ENCODE measurements at regions not wholly inside any gene's neighbourhood (a gene's known extent, or its start where the extent isn't known, plus 50 kb on each side); places are given as distances from the start of the nearest gene placed in this dataset.
"Not testable (repeated sequence)": the region's sequence is repeated elsewhere in the genome, so short reads cannot be mapped to it uniquely, and the experiment has no call there.

GRCh38 chr2:91566611-91567010 lies 2875.1 kb downstream of the RPIA start:
- DNase-seq (ENCODE audit: low spot score): peak; percentile 67
- intact Hi-C loops (cut with DNase I): not testable (repeated sequence)

- DNase-seq (ENCODE audit: low spot score): peak; percentile 67
- intact Hi-C loops (cut with DNase I): not testable (repeated sequence)
These were observed 2876.3 kb downstream of the RPIA start for GRCh38 chr2:91567546-91568335.

DNA sequence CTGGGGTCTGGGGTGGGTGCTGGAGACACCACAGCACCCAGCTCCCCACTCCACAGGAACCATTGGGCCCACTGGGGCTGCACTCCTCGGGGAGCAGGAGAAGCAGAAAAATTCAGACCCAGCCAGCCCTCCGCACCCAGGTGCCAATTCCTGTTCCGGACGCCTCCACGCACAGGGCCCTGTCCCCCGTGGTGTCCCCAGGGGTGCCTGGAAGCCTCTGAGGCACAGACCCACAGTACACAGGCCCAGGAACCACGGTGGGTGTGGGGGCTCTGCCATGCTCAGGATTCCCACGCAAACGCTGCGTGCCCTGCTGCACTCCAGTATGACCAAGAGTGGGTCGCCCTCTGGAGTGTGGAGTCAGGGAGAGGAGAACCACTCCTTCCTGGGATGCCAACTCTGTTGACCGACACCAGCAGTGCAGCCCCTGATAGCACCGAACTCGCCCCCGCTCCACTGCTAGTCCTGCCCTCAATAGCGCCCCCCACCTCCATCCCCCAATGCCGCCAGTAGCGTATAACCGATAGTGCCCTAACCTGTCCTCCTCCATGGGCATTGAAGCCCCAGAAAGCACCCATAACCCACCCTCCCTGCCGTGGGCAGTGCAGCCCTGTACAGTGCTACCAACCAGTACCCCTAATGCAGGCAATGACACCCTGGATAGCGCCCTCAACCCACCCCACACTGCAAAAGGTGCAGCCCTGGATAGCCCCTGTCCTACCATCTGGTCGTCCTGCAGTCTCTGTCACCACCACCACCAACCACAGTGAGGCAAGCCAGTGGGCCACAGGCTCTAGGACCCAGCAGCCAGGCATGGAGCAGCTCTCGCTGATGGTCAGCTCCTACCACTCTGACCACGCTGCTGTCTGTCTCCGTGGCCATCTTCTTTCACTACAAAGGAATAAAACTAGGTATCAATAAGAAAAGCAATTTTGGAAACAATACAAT lies 2877.2 kb downstream of the RPIA start:
- intact Hi-C loops (cut with DNase I): not testable (repeated sequence)
- peak; percentile 68 for DNase-seq (ENCODE audit: low spot score)

DNA sequence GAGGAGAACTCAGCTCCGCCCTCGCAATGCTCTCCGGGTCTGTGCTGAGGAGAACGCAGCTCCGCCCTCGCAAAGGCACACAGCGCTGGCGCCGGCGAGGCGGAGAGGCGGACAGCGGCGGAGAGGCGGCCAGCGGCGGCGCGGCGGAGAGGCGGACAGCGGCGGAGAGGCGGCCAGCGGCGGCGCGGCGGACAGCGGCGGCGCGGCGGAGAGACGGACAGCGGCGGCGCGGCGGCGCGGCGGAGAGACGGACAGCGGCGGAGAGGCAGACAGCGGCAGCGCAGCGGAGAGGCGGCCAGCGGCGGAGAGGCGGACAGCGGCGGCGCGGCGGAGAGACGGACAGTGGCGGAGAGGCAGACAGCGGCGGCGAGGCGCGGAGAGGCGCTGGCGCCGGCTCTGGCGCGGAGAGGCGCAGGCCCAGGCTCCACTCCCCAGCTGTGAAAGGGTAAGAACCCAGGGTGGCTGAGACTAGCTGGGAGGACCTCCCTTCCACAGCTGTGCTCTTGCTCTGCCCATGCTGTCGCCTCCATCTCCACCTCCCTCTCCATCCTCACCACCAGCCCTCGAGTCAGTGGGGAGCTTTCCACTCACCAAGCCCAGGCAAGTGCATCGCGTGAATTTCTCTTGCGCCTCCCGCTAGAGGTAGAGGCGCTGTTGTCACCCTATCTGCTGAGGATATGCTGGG lies 2879.9 kb downstream of the RPIA start:
- intact Hi-C loops (cut with DNase I): not testable (repeated sequence)
- peak; percentile 77 for DNase-seq (ENCODE audit: low spot score)

GRCh38 chr2:91573018-91573417 lies 2881.5 kb downstream of the RPIA start:
- intact Hi-C loops (cut with DNase I): not testable (repeated sequence)
- DNase-seq (ENCODE audit: low spot score): peak; percentile 51

- DNase-seq (ENCODE audit: low spot score); intact Hi-C loops (cut with DNase I): not testable (repeated sequence)
These were observed 2882.3 kb downstream of the RPIA start for GRCh38 chr2:91573755-91574154.

- intact Hi-C loops (cut with DNase I): not testable (repeated sequence)
These were observed 2882.8 kb downstream of the RPIA start for GRCh38 chr2:91574255-91574654.

GRCh38 chr2:91575701-91576100 lies 2884.2 kb downstream of the RPIA start:
- DNase-seq (ENCODE audit: low spot score); intact Hi-C loops (cut with DNase I): not testable (repeated sequence)

More at GRCh38 chr2:91574255-91574654, 2882.8 kb downstream of the RPIA start:
- DNase-seq (ENCODE audit: low spot score): not testable (repeated sequence)

GRCh38 chr2:91577406-91577805 lies 2885.9 kb downstream of the RPIA start:
- intact Hi-C loops (cut with DNase I); DNase-seq (ENCODE audit: low spot score): not testable (repeated sequence)

GRCh38 chr2:91578678-91579077 lies 2887.2 kb downstream of the RPIA start:
- DNase-seq (ENCODE audit: low spot score); intact Hi-C loops (cut with DNase I): not testable (repeated sequence)

GRCh38 chr2:91579555-91579954 lies 2888.1 kb downstream of the RPIA start:
- intact Hi-C loops (cut with DNase I): not testable (repeated sequence)

GRCh38 chr2:91580043-91580442 lies 2888.6 kb downstream of the RPIA start:
- intact Hi-C loops (cut with DNase I); DNase-seq (ENCODE audit: low spot score): not testable (repeated sequence)

More at GRCh38 chr2:91579555-91579954, 2888.1 kb downstream of the RPIA start:
- not testable (repeated sequence) for DNase-seq (ENCODE audit: low spot score)

DNA sequence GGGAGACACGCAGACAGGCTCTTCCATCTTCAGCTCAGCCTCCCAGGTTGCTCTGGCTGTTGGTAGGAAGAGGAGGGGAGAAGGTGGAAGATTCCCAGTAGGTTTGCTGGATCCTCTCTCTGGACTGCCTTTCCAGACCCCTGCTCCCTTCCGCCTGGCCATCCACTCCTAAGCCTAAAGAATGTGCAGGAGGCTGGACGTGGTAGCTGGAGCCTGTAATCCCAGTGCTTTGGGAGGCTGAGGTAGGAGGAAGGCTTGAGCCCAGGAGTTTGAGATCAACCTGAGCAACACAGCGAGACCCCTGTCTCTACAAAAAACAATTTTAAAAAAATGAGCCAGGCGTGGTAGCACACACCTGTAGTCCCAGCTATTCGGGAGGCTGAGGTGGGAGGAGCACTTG lies 2895.6 kb downstream of the RPIA start:
- DNase-seq (ENCODE audit: low spot score); intact Hi-C loops (cut with DNase I): not testable (repeated sequence)

GRCh38 chr2:91587908-91588535 lies 2896.5 kb downstream of the RPIA start:
- DNase-seq (ENCODE audit: low spot score); intact Hi-C loops (cut with DNase I): not testable (repeated sequence)

GRCh38 chr2:91588782-91589223 lies 2897.3 kb downstream of the RPIA start:
- intact Hi-C loops (cut with DNase I); DNase-seq (ENCODE audit: low spot score): not testable (repeated sequence)

DNA sequence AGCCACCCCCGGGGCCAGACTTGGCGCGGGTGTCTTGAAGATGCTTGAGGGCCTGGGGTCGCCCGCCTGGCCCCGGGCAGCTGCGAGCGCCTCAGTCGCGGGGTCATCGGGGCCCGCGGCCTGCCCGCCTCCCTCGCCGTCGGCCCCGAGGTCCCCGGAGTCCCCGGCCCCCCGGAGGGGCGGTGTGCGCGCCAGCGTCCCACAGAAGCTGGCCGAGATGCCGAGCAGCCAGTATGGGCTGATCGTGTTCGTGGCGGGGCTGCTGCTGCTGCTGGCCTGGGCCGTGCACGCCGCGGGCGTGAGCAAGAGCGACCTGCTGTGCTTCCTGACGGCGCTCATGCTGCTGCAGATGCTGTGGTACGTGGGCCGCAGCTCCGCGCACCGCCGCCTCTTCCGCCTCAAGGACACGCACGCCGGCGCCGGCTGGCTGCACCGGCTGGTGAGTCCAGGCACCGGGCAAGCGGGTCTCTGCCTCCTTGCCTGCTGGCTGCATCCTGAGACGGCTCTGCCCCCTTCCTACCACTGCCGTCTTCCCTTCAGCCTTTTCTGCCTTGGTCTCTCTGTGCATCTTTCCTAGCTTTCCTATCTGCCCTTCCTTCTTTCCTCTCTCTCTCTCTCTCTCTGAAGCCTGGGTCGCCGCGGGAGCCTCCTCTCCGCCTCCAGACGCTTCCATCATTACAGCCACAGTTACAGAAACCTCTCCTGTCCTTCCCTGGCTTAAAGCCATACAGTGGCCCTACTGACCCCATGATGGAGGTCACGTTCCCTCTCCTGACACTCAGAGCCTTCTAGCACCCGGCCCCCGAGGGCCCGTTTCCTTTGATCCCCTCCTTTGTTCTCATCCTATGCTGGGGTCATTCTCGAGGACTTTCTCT lies 2898.2 kb downstream of the RPIA start:
- intact Hi-C loops (cut with DNase I); DNase-seq (ENCODE audit: low spot score): not testable (repeated sequence)

GRCh38 chr2:91590381-91590780 lies 2898.9 kb downstream of the RPIA start:
- intact Hi-C loops (cut with DNase I); DNase-seq (ENCODE audit: low spot score): not testable (repeated sequence)

DNA sequence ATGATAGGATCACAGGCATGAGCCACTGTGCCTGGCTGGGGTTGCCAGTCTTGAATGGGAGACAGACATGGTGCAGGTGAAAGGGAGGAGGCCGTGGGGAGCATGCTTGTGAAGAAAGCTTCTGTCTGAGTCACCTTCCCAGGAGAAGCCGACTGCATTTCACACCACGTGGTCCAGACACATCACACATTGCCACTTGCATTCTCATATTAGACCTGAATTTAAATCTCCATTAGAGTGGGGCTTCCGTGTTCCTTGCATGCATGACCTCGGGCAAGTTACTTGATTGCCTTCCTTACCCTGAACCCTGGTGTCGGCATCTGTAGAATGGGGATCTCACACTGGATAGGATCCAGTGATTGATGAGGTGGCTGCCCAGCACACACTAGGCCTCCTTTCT lies 2899.6 kb downstream of the RPIA start:
- intact Hi-C loops (cut with DNase I): not testable (repeated sequence)

More for the DNA sequence above, 2899.6 kb downstream of the RPIA start:
- DNase-seq (ENCODE audit: low spot score): not testable (repeated sequence)

Data from cardiac septum (tissue), 1 donor.